Endometrium (tissue), 2 donors: ENCODE measurements at regions not wholly inside any gene's neighbourhood (a gene's known extent, or its start where the extent isn't known, plus 50 kb on each side); places are given as distances from the start of the nearest gene placed in this dataset.
A peak's percentile ranks its signal among the peaks of the same experiment; 100 is the strongest.
"Not testable (repeated sequence)": the region's sequence is repeated elsewhere in the genome, so short reads cannot be mapped to it uniquely, and the experiment has no call there.

Experiments
- FAIRE-seq: peaks from 2 replicates; lab custom pipeline; 2012; peaks lifted over from hg19 to GRCh38; lab: Jason Lieb, UNC
- donor health status: control.
- donor health status: control.

DNA sequence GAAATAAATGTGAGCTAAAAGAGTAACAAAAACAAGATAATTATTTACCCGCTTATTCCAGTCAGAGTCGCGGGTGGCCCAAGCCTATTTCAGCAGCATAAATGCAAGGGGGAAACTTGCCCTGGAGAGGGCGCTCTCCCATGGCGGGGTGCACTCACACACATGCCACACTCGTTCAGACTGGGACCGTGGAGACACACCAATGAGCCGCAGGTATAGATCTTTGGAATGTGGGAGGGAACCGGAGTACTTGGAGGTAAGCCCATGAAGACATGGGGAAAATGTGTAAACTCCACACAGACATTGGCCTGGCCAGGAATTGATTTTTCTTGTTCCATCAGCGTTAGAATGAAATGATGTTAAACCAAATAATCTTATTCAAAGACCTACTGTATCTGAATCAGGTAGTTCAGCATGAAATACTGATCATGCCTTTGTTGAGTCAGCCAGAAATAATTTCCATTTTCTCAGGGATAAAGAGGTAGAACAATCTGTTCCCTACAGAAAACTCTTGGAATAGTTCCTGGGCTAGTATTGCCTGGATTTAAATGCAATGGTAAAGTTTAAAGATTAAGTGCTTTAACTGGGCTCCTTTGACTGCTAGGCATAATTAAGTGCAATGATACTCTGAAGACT lies 191.5 kb downstream of the MCHR2 start:
- no peak for FAIRE-seq

DNA sequence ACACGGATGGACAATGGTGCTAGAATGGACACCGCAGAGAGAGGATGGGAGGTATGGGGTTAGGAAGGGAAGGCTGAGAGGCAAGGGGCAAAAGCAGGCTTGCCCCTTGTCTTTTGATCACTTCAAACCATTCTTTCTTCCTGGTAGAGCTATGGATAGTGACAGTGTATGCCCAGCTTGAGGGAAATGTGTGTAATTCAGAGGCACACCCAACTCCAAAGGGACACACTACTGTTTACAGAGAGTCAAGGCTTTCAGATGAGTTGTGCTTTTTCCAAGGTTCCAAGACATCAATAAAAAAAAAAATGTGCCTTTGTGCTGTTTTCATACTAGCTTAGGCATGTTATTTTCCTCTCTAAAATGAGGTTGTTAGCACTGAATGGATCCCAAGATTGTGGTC lies 185.0 kb downstream of the MCHR2 start:
- FAIRE-seq, result no peak

DNA sequence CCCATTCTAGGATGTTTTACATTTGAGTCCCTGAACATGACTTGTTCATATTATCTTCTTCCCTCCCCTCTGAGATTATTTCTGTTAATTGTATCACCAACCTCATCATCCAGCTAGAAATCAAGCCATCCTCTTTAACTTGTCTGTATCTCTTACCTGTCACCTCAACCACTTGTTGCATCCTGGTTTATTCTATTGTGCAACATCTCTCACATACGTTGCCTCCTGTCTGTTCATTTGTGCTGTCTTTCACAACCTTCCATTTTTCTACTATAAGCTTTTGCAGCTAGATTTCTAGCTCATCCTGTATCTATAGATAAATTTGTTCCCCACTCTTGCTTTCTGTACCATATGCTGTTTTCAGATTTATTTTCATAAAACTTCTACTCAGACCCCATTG lies 183.7 kb downstream of the MCHR2 start:
- no peak for FAIRE-seq

DNA sequence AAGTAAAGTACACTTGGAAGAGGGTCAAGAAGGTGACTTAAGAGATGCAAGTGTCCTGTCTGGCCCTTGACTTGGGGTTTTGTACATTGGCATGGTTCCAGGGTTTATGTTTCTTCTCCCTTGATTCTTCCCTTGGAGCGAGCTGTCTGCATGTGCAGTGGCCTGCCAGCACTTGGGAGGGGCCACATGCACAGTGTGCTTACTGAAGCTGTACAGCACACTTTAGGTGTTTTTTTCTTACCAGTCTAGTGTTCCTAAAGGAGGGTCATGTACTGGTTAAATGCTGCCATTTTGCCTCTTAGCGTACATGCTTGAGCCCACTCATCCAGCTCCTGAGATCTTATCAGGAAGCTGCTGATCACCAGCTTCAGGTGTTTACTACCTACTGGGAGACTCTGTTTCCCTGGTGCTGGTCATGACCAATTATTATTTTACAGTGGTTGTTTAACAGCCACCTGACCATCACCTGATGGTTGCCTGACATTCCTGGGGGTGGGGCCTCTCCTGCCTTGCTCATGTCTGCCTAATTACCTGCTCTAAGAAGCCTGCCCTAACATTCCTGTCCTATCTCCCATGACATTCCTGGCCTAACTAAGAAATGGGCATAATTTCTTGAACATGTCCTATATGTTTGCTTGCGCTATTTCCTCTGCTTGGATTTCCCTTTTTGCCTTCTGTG lies 182.9 kb downstream of the MCHR2 start:
- FAIRE-seq, result no peak

DNA sequence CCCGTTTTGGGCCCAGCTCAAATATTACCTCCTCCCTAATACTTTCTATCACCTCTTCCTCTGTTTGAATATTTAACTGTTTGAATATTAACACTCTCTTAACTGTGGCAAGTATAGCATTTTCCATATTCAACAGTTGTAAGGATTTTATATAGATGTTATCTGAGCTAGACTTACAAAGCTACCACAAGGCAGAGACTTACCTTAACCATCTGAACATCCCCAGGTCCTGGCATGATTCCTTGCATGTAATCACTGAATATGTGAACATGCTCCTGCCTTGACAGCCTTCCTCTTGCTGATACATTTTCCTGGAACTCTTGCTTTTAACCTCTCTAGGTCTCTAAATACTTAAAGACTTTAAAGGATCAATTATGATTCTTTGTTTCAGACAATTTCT lies 182.4 kb downstream of the MCHR2 start:
- no peak for FAIRE-seq

DNA sequence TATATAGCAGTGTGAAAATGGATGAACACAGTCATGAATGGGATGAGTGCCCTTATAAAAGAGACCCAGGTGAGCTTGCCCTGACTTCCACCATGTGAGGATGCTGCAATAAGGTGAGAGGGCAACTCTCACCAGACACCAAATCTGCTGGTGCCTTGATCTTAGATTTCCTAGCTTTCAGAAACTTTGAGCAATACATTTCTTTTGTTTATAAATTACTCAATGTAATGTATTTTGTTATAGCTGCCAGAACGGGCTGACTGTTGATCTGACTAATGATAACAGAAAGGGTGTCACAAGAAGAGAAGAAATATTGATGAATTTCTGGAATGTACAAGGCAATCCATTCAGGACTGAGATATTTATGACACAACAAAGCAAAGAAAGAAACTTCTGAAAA lies 180.5 kb downstream of the MCHR2 start:
- no peak for FAIRE-seq

DNA sequence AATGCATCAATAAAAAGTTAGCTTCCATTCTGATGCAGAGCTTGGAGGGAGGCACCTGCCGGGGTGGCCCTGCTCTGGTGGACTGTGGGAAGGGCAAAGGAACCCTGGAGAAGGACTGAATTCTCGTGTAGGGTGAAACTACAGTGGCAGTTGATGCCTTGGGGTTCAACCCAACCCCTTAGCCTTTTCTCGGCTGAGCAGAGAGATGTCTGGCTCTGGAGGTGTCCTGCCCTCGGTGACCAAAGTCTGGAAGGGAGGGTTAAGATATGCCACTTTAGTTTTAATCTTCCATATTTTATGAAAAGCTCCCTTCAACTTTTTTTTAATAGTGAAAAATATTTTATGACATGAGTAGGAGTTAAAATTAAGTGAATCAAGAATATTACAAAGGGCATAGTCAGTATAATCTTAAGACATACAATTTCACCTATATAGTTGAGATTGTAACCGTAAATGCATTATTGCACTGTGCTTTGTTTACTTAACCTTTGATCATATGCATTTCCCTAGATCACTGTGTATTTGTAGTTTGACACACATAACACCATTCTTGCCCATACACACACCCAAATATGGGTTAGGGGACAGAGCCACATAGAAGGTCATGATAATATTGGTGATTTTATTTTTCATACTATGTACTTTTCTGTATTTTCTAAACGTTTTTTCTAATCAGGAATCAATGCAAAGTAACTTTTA lies 179.6 kb downstream of the MCHR2 start:
- no peak for FAIRE-seq

DNA sequence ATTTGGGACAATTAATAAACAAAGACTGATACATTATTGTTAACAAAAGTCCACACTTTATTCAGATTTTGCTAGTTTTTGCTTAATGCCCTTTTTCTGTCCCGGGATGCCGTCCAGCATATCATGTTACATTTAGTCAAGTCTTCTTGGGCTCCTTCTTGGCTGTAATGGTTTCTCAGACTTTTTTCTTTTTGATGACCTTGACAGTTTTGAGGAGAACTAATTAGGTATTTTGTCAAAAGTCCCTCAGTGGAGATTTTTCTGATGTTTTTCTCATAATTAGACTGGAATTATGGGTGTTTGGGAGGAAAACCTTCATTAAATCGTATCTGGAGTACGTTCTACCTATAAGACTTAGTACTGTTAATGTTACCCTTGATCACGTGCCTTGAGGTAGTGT lies 177.2 kb downstream of the MCHR2 start:
- FAIRE-seq, result no peak

DNA sequence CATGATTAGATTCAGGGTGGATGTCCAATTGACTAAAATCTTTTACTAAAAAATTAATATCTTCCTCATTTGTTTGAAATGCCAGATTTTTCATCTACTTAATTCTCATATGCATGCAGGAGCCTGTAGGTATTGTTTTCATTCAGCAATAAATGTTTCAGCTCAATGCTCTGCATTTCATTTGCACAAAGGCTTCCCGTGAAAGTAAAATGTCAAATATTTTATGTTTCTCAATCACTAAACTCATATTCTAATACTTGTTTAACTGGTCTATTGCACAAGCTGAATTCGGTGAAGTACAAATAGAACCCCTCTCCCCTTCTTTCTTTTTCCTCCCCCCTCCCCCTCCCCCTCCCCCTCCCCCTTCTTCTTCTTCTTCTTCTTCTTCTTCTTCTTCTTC lies 175.9 kb downstream of the MCHR2 start:
- no peak for FAIRE-seq

DNA sequence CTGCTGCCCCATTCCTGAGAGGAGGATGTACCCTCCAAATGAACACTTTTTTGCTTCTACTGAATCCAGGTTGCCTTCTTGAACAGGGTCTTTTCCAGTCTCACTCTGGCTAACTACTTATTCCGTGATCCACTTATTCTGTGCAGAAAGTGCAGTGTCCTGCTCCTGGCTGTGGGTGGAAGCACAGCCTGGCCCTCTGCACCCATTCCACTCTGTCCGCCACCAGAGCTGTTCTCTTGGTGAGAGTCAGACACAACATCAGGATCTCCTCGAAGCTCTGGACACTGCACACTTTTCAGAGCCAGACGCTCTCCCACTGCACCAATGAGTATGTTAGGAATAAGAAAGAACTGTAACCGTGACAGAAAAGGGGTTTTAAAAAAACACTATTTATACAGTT lies 174.2 kb downstream of the MCHR2 start:
- no peak for FAIRE-seq

DNA sequence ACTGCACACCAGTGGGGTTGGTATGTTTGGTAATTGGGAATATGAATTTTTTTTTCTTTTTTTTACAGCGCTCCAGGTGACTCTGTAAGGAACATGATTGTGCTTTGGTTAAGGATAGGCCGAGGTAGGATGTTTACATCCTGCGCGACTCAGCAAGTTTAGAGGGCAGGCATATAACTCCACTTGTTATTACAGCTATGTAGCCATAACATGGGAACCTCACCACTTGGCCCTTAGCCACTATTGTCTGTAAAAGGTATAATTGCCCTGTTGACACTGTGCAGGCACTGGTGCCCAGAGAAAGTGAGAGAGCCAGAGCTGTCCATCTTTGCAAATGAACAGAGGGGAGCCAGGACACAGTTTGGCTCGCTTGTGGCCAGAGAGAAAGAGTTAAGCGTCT lies 172.9 kb downstream of the MCHR2 start:
- FAIRE-seq, result no peak

DNA sequence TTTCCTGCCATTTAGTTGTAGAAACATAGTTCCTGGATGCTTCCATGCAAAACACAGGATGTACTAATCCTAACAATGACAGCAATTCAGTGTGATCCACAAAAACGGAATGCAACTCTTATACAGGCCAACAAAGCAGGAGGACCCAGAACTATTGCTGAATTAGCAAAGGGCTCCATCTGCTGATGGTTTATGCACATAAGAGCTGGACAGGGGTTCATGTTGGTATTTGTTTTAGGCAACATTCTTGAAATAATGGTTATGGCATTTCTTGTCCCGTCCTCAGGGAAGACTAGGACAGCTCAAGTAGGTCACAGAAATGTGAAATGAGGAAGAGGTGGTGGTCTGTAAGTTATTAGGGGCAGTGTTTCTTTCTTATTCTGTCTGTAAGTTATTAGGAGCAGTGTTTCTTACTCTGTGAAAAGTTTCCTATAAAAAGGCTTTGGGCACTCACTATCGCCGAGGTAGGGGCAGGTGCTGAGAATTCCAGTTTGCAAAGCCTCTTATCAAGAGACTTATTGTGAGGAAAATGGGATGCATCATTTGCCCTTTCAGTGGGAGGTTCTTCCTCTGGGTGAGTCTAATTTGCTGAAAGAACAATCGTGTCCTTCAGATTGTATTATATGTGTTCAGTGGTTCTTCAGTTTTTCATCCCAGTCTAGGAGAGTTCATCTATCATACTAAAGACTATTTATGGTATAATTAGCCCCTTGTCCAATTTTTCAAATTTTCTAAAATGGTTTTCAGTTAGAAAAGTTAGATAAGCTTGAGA lies 171.1 kb downstream of the MCHR2 start:
- peak; percentile 21 for FAIRE-seq

DNA sequence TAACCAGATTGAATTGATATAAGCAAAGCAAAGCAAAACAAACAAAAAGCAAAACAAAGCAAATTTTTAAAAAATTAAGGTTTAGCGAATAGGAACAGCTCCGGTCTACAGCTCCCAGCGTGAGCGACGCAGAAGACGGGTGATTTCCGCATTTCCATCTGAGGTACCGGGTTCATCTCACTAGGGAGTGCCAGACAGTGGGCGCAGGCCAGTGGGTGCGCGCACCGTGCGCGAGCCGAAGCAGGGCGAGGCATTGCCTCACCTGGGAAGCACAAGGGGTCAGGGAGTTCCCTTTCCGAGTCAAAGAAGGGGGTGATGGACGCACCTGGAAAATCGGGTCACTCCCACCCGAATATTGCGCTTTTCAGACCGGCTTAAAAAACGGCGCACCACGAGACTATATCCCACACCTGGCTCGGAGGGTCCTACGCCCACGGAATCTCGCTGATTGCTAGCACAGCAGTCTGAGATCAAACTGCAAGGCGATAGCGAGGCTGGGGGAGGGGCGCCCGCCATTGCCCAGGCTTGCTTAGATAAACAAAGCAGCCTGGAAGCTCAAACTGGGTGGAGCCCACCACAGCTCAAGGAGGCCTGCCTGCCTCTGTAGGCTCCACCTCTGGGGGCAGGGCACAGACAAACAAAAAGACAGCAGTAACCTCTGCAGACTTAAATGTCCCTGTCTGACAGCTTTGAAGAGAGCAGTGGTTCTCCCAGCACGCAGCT lies 170.3 kb downstream of the MCHR2 start:
- not testable (repeated sequence) for FAIRE-seq

DNA sequence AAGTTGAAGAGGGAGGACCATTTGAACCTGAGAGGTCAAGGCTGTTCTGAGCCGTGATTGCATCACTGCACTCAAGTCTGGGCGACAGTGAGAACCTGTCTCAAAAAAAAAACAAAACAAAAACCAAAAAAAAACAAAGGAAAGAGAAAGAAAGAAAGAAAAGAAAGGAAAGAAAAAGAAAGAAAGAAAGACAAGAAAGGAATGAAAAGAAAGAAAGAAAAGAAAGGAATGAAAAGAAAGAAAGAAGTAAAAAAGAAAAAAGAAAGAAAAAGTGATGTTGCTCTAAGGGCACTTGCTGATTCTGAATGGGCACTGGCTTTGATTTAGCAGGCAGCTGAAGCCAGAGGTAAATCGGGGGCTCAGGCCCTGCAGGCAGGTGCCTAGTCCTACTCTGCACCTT lies 161.0 kb downstream of the MCHR2 start:
- FAIRE-seq, result no peak

DNA sequence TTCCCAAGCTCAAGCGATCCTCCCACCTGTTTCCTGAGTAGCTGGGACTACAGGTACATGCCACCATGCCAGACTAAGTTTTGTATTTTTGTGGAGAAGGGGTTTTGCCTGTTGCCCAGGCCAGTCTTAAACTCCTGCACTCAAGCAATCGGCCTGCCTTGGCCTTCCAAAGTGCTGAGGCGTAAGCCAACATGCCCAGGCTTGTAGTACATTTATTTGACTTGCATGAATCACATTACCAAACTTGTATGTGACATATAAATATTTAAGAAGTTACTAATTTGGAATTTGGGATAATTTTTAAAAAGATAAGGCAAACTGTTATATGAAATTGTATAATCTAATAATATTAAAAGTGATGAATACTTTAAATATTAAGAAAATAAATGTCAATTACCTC lies 157.6 kb downstream of the MCHR2 start:
- FAIRE-seq, result no peak

DNA sequence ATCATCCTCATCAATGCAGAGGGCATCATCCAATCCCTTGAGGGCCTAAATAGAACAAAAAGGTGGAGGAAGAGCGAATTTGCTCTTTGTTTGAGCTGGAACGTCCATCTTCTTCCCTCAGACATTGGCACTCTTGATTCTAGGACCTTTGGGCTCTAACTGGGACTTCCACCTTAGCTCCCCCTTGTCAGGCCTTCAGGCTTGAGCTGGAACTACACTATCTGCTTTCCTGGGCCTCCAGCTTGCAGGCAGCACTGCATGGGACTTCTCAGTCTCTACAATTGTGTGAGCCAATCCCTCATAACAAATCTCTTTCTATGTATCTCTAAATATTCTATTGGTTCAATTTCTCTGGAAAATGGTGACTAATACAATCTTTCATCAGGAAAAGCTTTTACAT lies 155.4 kb downstream of the MCHR2 start:
- FAIRE-seq, result no peak

DNA sequence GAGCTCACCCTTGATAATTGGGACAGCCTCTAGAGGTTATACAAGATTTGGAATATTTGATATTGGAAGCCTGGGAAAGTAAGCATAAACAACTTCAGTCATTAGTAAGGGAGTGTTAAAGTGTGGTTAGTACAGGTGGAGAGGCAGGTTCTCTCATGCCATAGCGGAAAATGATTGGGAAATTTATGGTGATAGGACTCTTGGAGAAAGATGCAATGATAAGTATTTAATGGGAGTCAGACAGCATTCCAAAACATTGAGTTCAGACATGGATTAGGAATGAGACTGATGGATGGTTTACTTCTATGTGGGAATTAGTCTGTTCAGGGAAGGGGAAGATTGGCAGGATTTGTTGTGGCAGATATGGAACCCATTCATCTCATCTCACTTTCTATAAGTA lies 152.7 kb downstream of the MCHR2 start:
- FAIRE-seq, result no peak

DNA sequence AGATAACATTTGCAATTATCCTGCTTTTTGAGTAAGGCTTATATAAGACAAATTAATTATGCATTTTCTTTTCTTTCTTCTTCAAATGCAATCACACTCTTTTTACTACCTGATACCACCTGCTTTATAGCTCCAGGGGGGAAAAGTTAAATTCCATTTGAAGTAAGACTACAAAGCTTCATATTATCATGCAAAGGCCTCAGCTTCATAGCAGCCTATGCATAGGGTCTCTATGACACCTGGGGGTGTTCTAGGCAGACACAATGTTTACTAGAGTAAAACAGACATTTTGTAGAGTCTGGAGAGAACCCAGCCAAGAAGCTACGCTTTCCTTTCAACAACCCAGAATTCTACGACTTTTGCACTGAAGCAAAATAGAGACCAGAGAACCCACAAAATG lies 148.0 kb downstream of the MCHR2 start:
- FAIRE-seq, result no peak

DNA sequence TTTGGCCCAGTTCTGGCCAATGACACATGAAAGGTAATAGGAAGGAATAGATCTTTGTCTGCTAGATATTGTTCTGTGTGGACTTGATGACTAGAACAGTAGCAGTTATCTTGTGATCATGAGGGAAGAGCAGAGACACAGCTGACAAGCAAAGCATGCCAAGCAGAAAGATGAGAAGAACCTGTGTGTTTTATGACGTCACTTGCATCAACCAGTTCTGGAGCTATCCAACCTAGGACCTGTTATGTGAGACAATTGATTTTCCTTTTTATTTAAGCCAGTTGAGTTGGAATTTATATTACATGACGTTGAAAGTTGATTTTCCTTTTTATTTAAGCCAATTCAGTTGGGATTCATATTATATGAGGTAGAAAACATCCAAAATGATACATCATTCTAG lies 143.2 kb downstream of the MCHR2 start:
- no peak for FAIRE-seq

DNA sequence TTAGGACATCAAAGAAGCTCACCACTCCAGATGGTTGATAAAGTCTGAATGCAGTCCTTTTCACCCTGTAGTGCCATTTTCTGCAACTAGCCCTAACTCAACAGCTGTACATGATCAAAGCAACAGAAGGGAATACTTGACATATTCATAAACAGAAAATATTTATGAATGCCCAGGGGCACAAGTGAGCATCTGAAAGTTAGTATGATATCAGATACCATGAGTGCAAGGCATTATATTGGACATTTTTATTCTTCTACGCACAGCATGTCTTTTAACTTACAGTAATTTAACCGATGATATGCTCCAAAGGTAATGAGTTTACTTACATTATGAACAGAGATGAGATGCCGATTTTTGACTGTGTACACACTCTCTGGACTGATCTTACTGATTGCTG lies 142.0 kb downstream of the MCHR2 start:
- FAIRE-seq, result no peak

DNA sequence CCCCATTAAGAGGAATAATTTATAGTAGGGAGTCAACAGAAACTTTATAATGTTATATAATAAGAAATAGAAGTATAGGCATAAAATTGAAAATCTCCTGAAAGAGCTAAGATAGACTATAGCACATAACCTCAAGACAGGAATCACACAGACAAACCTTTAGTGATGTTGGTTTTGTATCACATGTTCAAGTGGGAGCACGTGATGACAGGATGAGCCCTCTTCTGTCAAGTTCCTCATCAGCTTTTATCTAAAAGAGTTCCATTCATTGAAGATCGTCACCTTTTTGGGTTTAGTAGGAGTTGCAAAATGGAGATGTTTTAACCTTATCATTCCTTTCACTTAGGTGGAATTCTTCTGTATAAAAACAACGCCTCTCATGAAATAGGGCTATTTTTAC lies 127.0 kb downstream of the MCHR2 start:
- FAIRE-seq, result no peak

DNA sequence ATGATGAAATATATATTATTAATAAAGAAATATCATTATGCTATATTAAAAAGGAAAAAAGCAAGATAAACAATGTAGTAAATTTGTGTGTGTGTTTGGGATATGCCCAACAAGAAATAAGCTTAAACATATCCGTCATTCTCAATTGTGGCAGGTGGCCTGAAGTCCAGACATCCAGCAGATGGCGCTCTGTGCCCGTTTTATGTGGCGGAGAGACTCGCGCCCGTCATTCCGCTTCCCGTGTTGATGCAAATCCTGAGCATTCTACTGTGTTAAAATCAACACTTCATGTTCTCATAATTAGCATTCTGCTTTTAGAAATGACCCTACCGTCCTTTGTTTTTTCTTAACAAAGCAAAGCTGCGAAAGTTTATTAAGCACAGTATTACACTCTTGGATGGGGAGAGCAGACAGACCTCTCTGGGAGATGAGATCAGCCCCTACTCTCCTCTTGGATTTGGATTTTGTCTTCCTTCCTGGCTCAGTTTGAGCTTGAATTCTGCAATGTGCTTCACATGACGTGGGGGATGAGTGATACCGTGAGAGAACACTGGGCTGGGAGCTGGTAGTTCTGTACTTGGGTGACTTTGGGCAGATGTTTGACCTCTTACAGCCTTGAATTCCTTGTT lies 125.8 kb downstream of the MCHR2 start:
- peak; percentile 79 for FAIRE-seq
